ENCODE measurements at regions not wholly inside any gene's neighbourhood (a gene's known extent, or its start where the extent isn't known, plus 50 kb on each side); places are given as distances from the start of the nearest gene placed in this dataset.
"Not testable (repeated sequence)": the region's sequence is repeated elsewhere in the genome, so short reads cannot be mapped to it uniquely, and the experiment has no call there.

- H3K27ac ChIP-seq, result no peak overlapping the region
- TF ChIP-seq, protein P1, sequence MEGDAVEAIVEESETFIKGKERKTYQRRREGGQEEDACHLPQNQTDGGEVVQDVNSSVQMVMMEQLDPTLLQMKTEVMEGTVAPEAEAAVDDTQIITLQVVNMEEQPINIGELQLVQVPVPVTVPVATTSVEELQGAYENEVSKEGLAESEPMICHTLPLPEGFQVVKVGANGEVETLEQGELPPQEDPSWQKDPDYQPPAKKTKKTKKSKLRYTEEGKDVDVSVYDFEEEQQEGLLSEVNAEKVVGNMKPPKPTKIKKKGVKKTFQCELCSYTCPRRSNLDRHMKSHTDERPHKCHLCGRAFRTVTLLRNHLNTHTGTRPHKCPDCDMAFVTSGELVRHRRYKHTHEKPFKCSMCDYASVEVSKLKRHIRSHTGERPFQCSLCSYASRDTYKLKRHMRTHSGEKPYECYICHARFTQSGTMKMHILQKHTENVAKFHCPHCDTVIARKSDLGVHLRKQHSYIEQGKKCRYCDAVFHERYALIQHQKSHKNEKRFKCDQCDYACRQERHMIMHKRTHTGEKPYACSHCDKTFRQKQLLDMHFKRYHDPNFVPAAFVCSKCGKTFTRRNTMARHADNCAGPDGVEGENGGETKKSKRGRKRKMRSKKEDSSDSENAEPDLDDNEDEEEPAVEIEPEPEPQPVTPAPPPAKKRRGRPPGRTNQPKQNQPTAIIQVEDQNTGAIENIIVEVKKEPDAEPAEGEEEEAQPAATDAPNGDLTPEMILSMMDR (conservative IDR thresholded peaks at IDR 0.05; ENCODE audit: low read depth), result no peak
- ChIA-PET CTCF (interaction anchor here (0.6 kb wide), 2 partner anchors 310 to 1021 kb away, joined by 3 to 4 read pairs; no protein-coding TSS in a partner anchor), POLR2A (ENCODE audit: low non-redundant PET) (no interaction called here)
- DNase-seq (ENCODE audit: low spot score), result no peak
Observed at GRCh38 chr5:169390265-169390664, 89.3 kb upstream of the SLIT3 start.

- POLR2A ChIA-PET (ENCODE audit: low non-redundant PET), result no interaction called here
- H3K27ac ChIP-seq, result no peak overlapping the region
- TF ChIP-seq, protein P1 (conservative IDR thresholded peaks at IDR 0.05; ENCODE audit: low read depth), result no peak
- CTCF ChIA-PET, result no interaction called here
- DNase-seq (ENCODE audit: low spot score), result no peak
Observed at GRCh38 chr5:169389318-169389717, 88.4 kb upstream of the SLIT3 start.

DNA sequence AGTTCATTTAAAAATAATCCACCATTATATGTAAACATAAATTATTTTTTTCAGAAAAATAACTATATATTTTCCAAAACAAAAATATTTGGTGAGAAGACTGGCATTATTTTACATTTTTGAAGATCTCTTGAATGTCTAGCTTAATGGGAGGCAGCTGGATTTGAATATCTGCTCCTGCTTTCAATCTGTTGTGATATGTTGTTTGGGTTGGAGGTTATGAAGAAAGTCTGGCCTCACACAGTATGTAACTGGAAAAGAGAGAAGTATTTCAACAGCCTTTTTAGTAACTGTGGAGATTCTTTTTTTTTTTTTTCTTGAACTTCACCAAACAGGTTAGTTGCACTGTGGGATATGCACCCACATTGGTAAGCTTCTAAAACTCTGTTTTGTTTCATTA, 84.7 kb upstream of the SLIT3 start:
- ChIA-PET POLR2A (ENCODE audit: low non-redundant PET) (no interaction called here), CTCF (interaction anchor here (0.7 kb wide), 1 partner anchor 221 kb away, joined by 6 read pairs; no protein-coding TSS in a partner anchor)
- TF ChIP-seq, protein P1 (conservative IDR thresholded peaks at IDR 0.05; ENCODE audit: low read depth), result no peak
- DNase-seq (ENCODE audit: low spot score), result no peak
- no peak overlapping the region for H3K27ac ChIP-seq

DNA sequence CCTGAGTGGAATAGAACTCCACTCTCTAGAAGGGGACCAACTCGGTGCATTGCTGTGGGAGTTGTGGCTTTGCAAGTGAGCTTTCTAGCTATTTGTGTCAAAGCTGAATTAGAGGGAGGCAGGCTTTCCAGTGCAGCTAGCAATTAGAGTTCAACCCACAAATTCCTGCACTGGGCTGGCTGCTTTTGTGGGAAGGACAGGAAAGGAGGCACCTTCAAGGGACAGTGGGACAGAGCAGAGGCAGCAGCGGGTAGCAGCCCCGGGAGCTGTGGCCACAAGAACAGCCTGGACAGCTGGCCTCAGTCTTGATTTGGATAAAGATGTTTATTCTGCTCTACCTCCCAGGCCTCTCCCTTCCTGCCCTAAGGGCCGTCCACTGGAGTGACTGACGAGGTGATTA, 83.7 kb upstream of the SLIT3 start:
- ChIA-PET CTCF (no interaction called here), POLR2A (ENCODE audit: low non-redundant PET) (no interaction called here)
- no peak overlapping the region for H3K27ac ChIP-seq
- TF ChIP-seq, protein P1 (conservative IDR thresholded peaks at IDR 0.05; ENCODE audit: low read depth), result no peak
- DNase-seq (ENCODE audit: low spot score), result no peak

- no peak overlapping the region for H3K27ac ChIP-seq
- DNase-seq (ENCODE audit: low spot score), result no peak
- ChIA-PET CTCF (interaction anchor here (0.6 kb wide), 2 partner anchors 164 to 796 kb away, joined by 5 to 6 read pairs; no protein-coding TSS in a partner anchor), POLR2A (ENCODE audit: low non-redundant PET) (no interaction called here)
- TF ChIP-seq, protein P1 (conservative IDR thresholded peaks at IDR 0.05; ENCODE audit: low read depth), result no peak
Observed at GRCh38 chr5:169374761-169375160, 73.8 kb upstream of the SLIT3 start.

- no peak for DNase-seq (ENCODE audit: low spot score)
- H3K27ac ChIP-seq, result no peak overlapping the region
- ChIA-PET POLR2A (ENCODE audit: low non-redundant PET) (no interaction called here), CTCF (no interaction called here)
- TF ChIP-seq, protein P1 (conservative IDR thresholded peaks at IDR 0.05; ENCODE audit: low read depth), result no peak
Observed at GRCh38 chr5:169374111-169374510, 73.2 kb upstream of the SLIT3 start.

- DNase-seq (ENCODE audit: low spot score); POLR2A ChIA-PET (ENCODE audit: low non-redundant PET); CTCF ChIA-PET; H3K27ac ChIP-seq: not testable (repeated sequence)
Observed at GRCh38 chr5:169371801-169372200, 70.9 kb upstream of the SLIT3 start.
